SK-N-MC (cell line): ENCODE measurements at regions not wholly inside any gene's neighbourhood (a gene's known extent, or its start where the extent isn't known, plus 50 kb on each side); places are given as distances from the start of the nearest gene placed in this dataset.

Experiments used
- EZH2 ChIP-seq: fragments of 200-600 bp; sonication (generic); IDR thresholded peaks from one replicate; pipeline ENCODE4 v1.6.1; 2017; ENCODE audit warnings: antibody characterized with exemption
- POLR2AphosphoS5 ChIP-seq: IDR thresholded peaks from 2 replicates; pipeline ENCODE4 v1.6.1; 2012; ENCODE audit warnings: mild to moderate bottlenecking, low read depth, low read length, borderline replicate concordance

- TF ChIP-seq POLR2AphosphoS5 (no peak), EZH2 (no peak)
Measured at GRCh38 chr6:9612489-9612888, 802.4 kb downstream of the TFAP2A start.
